HCT116 (cell line): ENCODE measurements at regions not wholly inside any gene's neighbourhood (a gene's known extent, or its start where the extent isn't known, plus 50 kb on each side); places are given as distances from the start of the nearest gene placed in this dataset.

Experiments
- EZH2phosphoT487 ChIP-seq: fragments of 200-600 bp; IDR thresholded peaks from 2 replicates; pipeline ENCODE4 v1.6.1; 2018; ENCODE audit warnings: antibody characterized with exemption, borderline replicate concordance
- RAD21 ChIP-seq: IDR thresholded peaks from 2 replicates; pipeline ENCODE4 v1.6.1; 2012; ENCODE audit warnings: low read depth, mild to moderate bottlenecking
- SIN3A ChIP-seq: IDR thresholded peaks from 2 replicates; pipeline ENCODE4 v1.6.1; 2012; ENCODE audit warnings: low read depth
- TCF7L2 ChIP-seq: IDR thresholded peaks from 2 replicates; pipeline ENCODE4 v1.7.0; 2011; ENCODE audit warnings: borderline replicate concordance, inconsistent platforms; ENCODE audit not compliant: insufficient read depth, insufficient read length; ENCODE audit errors: extremely low read depth
- YY1 ChIP-seq: IDR thresholded peaks from 2 replicates; pipeline ENCODE4 v1.6.1; 2011; ENCODE audit warnings: low read length, low read depth, moderate library complexity, mild to moderate bottlenecking; ENCODE audit not compliant: insufficient replicate concordance; ENCODE audit errors: extremely low read depth
- TF ChIP-seq, protein P1 (sequence below), 3 experiments: fragments of 200-600 bp in 1 of 3; sonication (generic) in 1 of 3; IDR thresholded peaks in 2 of 3; conservative IDR thresholded peaks in 1 of 3; 2 replicates each; pipeline ENCODE4 v1.5.1; 2012 to 2017; ENCODE audit warnings: low read depth in 2 of 3, low read length in 2 of 3, antibody characterized with exemption in 1 of 3, borderline replicate concordance in 1 of 3, control low read depth in 1 of 3, mild to moderate bottlenecking in 1 of 3, mixed read lengths in 1 of 3, mixed run types in 1 of 3, moderate library complexity in 1 of 3; ENCODE audit not compliant: insufficient read depth in 1 of 3
- TF ChIP-seq, protein P2 (sequence below): IDR thresholded peaks from 2 replicates; pipeline ENCODE4 v1.6.1; 2012
- TF ChIP-seq, protein P3 (sequence below): IDR thresholded peaks from 2 replicates; pipeline ENCODE4 v1.6.1; 2012

DNA sequence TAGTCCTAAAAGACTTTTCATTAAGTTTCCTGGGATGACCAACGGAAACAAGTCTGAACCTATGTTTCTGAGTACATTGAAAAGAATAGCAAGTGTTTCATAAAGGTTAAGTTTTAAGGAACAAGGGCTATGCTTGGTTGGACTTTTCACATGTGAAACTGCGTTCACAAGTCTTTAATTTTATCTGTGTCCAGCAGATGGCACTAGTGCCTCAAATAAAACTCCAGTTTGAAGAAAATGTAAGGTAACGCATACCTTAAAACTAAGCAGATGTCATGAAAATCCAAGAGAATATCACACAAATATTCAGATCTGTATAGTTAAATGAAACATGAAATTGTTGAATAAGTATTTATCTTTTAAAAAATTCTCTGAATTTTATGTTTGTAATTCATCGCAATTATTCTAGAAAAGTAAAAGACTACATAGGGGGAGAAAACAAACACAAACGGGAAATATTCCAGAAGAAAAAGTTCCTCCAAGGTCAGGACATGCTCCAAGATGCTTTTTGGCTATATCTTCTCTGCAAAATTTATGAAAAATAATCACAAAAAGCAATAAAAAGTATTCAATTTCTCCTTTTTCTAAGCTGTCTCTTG, 89.6 kb upstream of the MAD2L1 start:
- TF ChIP-seq, protein P1, sequence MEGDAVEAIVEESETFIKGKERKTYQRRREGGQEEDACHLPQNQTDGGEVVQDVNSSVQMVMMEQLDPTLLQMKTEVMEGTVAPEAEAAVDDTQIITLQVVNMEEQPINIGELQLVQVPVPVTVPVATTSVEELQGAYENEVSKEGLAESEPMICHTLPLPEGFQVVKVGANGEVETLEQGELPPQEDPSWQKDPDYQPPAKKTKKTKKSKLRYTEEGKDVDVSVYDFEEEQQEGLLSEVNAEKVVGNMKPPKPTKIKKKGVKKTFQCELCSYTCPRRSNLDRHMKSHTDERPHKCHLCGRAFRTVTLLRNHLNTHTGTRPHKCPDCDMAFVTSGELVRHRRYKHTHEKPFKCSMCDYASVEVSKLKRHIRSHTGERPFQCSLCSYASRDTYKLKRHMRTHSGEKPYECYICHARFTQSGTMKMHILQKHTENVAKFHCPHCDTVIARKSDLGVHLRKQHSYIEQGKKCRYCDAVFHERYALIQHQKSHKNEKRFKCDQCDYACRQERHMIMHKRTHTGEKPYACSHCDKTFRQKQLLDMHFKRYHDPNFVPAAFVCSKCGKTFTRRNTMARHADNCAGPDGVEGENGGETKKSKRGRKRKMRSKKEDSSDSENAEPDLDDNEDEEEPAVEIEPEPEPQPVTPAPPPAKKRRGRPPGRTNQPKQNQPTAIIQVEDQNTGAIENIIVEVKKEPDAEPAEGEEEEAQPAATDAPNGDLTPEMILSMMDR (IDR thresholded peaks at IDR 0.05 in 2 of 3, conservative IDR thresholded peaks at IDR 0.05 in 1 of 3; ENCODE audit: borderline replicate concordance in 1 of 3, insufficient read depth in 1 of 3, low read depth in 2 of 3, low read length in 2 of 3) = peak; percentile 27 to 74 (median 60); a peak in 4 of 6 replicates
- peak; percentile 79 for TF ChIP-seq RAD21
- no peak for TF ChIP-seq TCF7L2
- no peak for TF ChIP-seq YY1
- TF ChIP-seq, protein P2, sequence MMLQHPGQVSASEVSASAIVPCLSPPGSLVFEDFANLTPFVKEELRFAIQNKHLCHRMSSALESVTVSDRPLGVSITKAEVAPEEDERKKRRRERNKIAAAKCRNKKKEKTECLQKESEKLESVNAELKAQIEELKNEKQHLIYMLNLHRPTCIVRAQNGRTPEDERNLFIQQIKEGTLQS = no peak
- TF ChIP-seq, protein P3, sequence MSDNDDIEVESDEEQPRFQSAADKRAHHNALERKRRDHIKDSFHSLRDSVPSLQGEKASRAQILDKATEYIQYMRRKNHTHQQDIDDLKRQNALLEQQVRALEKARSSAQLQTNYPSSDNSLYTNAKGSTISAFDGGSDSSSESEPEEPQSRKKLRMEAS = no peak
- no peak for TF ChIP-seq SIN3A
- TF ChIP-seq EZH2phosphoT487 = no peak
